ENCODE measurements at regions not wholly inside any gene's neighbourhood (a gene's known extent, or its start where the extent isn't known, plus 50 kb on each side); places are given as distances from the start of the nearest gene placed in this dataset.

- WGBS, 2 donors, result 91 to 93% methylated on average over 3 of the region's 3 CpGs
- Histone ChIP-seq H3K4me3 (no peak overlapping the region), H3K27ac (no peak overlapping the region), H3K9me3 (no peaks in the 10 kb centered on the region), H3K36me3 (no peaks in the 10 kb centered on the region), H3K4me1 (no peaks in the 10 kb centered on the region), H3K27me3 (no peaks in the 10 kb centered on the region)
- DNase-seq (no peak), ATAC-seq (ENCODE audit: low FRiP score in 2 of 2) (no peak)
- TF ChIP-seq EP300 (IDR thresholded peaks at IDR 0.05) (no peak), POLR2AphosphoS5 (IDR thresholded peaks at IDR 0.05) (no peak), CTCF (IDR thresholded peaks at IDR 0.05) (no peak), POLR2A (IDR thresholded peaks at IDR 0.05) (no peak)
Measured at GRCh38 chr9:104342552-104342951, 161.5 kb upstream of the OR13F1 start.

- DNase-seq (no peak), ATAC-seq (ENCODE audit: low FRiP score in 2 of 2) (no peak)
- Histone ChIP-seq H3K4me3 (no peak overlapping the region), H3K9me3 (no peaks in the 10 kb centered on the region), H3K27ac (no peak overlapping the region), H3K36me3 (no peaks in the 10 kb centered on the region), H3K4me1 (no peaks in the 10 kb centered on the region), H3K27me3 (no peaks in the 10 kb centered on the region)
- 70 to 83% methylated on average over 3 of the region's 3 CpGs for WGBS, 2 donors
- TF ChIP-seq POLR2AphosphoS5 (IDR thresholded peaks at IDR 0.05) (no peak), CTCF (IDR thresholded peaks at IDR 0.05) (no peak), EP300 (IDR thresholded peaks at IDR 0.05) (no peak), POLR2A (IDR thresholded peaks at IDR 0.05) (no peak)
Measured at GRCh38 chr9:104345061-104345460, 159.0 kb upstream of the OR13F1 start.

- Histone ChIP-seq H3K27me3 (no peaks in the 10 kb centered on the region), H3K36me3 (no peaks in the 10 kb centered on the region), H3K4me3 (no peak overlapping the region), H3K9me3 (no peaks in the 10 kb centered on the region), H3K27ac (no peak overlapping the region), H3K4me1 (no peaks in the 10 kb centered on the region)
- 81 to 82% methylated on average over 5 of the region's 5 CpGs for WGBS, 2 donors
- ATAC-seq (ENCODE audit: low FRiP score in 2 of 2) (no peak), DNase-seq (no peak)
- TF ChIP-seq CTCF (IDR thresholded peaks at IDR 0.05) (no peak), POLR2AphosphoS5 (IDR thresholded peaks at IDR 0.05) (no peak), EP300 (IDR thresholded peaks at IDR 0.05) (no peak), POLR2A (IDR thresholded peaks at IDR 0.05) (no peak)
Measured at GRCh38 chr9:104350541-104350940, 153.5 kb upstream of the OR13F1 start.

GRCh38 chr9:104351726-104352125, 152.3 kb upstream of the OR13F1 start:
- H3K36me3 ChIP-seq, result no peaks in the 10 kb centered on the region
- no peaks in the 10 kb centered on the region for H3K4me1 ChIP-seq
- H3K9me3 ChIP-seq, result no peaks in the 10 kb centered on the region
- no peak overlapping the region for H3K27ac ChIP-seq
- WGBS, 2 donors, result 75 to 76% methylated on average over 3 of the region's 3 CpGs
- ATAC-seq (ENCODE audit: low FRiP score in 2 of 2) (no peak), DNase-seq (no peak)
- H3K27me3 ChIP-seq, result no peaks in the 10 kb centered on the region
- H3K4me3 ChIP-seq, result no peak overlapping the region
- TF ChIP-seq EP300 (IDR thresholded peaks at IDR 0.05) (no peak), CTCF (IDR thresholded peaks at IDR 0.05) (no peak), POLR2A (IDR thresholded peaks at IDR 0.05) (no peak), POLR2AphosphoS5 (IDR thresholded peaks at IDR 0.05) (no peak)

- Histone ChIP-seq H3K27ac (no peak overlapping the region), H3K36me3 (no peaks in the 10 kb centered on the region), H3K4me3 (no peak overlapping the region), H3K27me3 (no peaks in the 10 kb centered on the region), H3K4me1 (no peaks in the 10 kb centered on the region), H3K9me3 (peaks cover 0 to 7% (median 0%) of the 10 kb centered on the region in 4 donors)
- DNase-seq, result no peak
- ATAC-seq (ENCODE audit: low FRiP score in 2 of 2), result no peak
- WGBS, 2 donors, result 85 to 88% methylated on average over 11 of the region's 11 CpGs
- TF ChIP-seq POLR2A (IDR thresholded peaks at IDR 0.05), result no peak
- no peak for TF ChIP-seq EP300 (IDR thresholded peaks at IDR 0.05)
- no peak for TF ChIP-seq CTCF (IDR thresholded peaks at IDR 0.05)
- TF ChIP-seq POLR2AphosphoS5 (IDR thresholded peaks at IDR 0.05), result no peak
Measured at GRCh38 chr9:104361207-104361606, 142.9 kb upstream of the OR13F1 start.

All from upper lobe of left lung (tissue), 6 donors.